HL-60 (cell line): ENCODE measurements at regions not wholly inside any gene's neighbourhood (a gene's known extent, or its start where the extent isn't known, plus 50 kb on each side); places are given as distances from the start of the nearest gene placed in this dataset.

Experiments used
- GABPA ChIP-seq: IDR thresholded peaks from 2 replicates; pipeline ENCODE4 v1.6.1; 2012; ENCODE audit warnings: low read depth
- POLR2AphosphoS5 ChIP-seq: IDR thresholded peaks from 2 replicates; pipeline ENCODE4 v1.6.1; 2012; ENCODE audit warnings: low read depth
- TF ChIP-seq, protein P1 (sequence below): IDR thresholded peaks from one replicate; pipeline ENCODE4 v1.5.1; 2011; ENCODE audit warnings: low read length, control low read depth, inconsistent platforms; ENCODE audit not compliant: insufficient read depth
- TF ChIP-seq, protein P2 (sequence below): IDR thresholded peaks from 2 replicates; pipeline ENCODE4 v1.6.1; 2012; ENCODE audit warnings: low read depth; ENCODE audit not compliant: insufficient replicate concordance

DNA sequence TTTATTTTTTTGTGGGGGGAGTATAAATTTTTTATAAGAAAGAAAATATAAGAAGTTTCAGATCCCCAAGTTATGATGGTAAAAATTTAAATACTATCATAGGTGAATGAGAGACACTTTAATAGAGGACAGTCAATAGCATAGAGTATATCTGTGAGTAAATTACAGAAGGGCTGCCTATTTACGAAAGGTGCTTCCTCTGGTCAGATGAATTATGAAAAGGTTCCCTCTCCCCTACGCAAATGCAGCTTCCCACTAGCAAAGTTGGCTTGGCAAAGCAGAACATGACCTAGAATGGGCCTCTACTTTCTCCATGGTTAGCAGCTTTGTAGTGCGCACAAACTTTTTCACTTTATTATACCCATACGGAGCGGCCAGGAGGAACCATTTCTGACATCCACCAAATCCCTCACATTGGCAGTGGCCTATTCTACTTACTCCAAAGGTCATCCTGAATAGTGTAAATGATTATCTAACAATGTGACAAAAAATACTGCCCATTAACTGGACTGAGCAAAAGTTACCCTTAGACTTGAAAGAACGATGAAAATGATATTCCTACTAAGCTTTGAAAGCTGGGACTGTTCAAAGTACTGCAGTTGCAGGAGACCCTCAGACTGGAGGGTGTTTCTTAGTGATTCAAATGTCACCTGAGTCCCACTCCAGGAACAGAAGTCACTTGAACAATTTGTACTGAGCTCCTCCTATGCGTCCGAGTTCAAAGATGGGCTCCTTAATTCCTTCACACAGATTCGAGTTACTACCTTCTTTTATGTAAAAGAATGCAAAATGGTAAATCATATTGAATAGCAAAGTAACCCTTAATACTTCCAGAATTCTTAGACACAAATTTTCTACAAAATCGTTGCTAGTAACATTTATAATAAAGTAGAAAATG is 148.5 kb downstream of the NOL4 start:
- TF ChIP-seq, protein P1, sequence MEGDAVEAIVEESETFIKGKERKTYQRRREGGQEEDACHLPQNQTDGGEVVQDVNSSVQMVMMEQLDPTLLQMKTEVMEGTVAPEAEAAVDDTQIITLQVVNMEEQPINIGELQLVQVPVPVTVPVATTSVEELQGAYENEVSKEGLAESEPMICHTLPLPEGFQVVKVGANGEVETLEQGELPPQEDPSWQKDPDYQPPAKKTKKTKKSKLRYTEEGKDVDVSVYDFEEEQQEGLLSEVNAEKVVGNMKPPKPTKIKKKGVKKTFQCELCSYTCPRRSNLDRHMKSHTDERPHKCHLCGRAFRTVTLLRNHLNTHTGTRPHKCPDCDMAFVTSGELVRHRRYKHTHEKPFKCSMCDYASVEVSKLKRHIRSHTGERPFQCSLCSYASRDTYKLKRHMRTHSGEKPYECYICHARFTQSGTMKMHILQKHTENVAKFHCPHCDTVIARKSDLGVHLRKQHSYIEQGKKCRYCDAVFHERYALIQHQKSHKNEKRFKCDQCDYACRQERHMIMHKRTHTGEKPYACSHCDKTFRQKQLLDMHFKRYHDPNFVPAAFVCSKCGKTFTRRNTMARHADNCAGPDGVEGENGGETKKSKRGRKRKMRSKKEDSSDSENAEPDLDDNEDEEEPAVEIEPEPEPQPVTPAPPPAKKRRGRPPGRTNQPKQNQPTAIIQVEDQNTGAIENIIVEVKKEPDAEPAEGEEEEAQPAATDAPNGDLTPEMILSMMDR: no peak
- TF ChIP-seq POLR2AphosphoS5 (no peak), GABPA (no peak)
- TF ChIP-seq, protein P2, sequence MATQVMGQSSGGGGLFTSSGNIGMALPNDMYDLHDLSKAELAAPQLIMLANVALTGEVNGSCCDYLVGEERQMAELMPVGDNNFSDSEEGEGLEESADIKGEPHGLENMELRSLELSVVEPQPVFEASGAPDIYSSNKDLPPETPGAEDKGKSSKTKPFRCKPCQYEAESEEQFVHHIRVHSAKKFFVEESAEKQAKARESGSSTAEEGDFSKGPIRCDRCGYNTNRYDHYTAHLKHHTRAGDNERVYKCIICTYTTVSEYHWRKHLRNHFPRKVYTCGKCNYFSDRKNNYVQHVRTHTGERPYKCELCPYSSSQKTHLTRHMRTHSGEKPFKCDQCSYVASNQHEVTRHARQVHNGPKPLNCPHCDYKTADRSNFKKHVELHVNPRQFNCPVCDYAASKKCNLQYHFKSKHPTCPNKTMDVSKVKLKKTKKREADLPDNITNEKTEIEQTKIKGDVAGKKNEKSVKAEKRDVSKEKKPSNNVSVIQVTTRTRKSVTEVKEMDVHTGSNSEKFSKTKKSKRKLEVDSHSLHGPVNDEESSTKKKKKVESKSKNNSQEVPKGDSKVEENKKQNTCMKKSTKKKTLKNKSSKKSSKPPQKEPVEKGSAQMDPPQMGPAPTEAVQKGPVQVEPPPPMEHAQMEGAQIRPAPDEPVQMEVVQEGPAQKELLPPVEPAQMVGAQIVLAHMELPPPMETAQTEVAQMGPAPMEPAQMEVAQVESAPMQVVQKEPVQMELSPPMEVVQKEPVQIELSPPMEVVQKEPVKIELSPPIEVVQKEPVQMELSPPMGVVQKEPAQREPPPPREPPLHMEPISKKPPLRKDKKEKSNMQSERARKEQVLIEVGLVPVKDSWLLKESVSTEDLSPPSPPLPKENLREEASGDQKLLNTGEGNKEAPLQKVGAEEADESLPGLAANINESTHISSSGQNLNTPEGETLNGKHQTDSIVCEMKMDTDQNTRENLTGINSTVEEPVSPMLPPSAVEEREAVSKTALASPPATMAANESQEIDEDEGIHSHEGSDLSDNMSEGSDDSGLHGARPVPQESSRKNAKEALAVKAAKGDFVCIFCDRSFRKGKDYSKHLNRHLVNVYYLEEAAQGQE: no peak
